ENCODE measurements at regions not wholly inside any gene's neighbourhood (a gene's known extent, or its start where the extent isn't known, plus 50 kb on each side); places are given as distances from the start of the nearest gene placed in this dataset.
"Not testable (repeated sequence)": the region's sequence is repeated elsewhere in the genome, so short reads cannot be mapped to it uniquely, and the experiment has no call there.

DNA sequence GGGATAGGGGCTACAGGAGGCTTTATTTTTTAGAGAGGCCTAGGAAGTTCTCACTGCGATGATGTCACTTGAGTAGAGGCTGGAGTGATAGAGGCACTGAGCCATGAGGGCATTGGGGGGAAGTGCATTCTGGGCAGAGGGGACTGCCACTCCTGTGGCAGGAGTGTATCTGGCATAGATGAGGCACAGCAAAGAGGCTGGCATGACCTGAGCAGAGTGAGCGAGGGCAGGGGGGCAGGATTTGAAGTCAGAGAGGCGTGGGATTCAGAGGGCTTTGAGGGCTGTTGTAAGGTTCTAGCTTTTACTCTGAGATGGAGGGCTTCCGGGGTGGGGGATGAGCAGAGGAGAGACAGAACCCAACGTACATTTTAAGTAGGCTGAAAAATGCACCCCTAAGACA lies 91.9 kb upstream of the SH3PXD2B start:
- DNase-seq = no peak

DNA sequence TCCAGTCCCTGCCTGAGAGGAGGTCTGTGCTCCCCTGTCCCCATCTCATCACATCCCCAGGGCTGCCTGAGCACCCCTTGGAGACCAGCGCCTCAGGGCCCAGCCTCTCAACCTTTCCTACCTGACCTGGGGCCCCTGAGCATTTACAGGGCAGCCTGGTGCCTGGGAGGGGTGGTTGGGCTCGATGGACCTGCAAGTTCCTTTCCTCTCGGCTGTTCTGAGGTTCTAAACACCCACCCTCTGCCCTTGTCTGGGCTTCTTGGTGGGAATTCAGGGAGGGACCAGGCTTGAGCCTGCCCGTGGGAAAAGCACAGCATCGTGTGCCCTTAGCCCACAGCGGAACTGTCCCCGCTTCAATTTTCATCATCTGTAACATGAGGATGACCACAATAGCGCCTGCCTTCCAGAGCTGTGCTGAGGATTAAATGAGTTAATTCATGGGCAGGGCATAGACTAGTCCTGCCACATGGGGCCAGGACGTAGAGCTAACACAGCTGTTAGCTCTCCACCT lies 91.0 kb upstream of the SH3PXD2B start:
- peak; percentile 52 for DNase-seq

DNA sequence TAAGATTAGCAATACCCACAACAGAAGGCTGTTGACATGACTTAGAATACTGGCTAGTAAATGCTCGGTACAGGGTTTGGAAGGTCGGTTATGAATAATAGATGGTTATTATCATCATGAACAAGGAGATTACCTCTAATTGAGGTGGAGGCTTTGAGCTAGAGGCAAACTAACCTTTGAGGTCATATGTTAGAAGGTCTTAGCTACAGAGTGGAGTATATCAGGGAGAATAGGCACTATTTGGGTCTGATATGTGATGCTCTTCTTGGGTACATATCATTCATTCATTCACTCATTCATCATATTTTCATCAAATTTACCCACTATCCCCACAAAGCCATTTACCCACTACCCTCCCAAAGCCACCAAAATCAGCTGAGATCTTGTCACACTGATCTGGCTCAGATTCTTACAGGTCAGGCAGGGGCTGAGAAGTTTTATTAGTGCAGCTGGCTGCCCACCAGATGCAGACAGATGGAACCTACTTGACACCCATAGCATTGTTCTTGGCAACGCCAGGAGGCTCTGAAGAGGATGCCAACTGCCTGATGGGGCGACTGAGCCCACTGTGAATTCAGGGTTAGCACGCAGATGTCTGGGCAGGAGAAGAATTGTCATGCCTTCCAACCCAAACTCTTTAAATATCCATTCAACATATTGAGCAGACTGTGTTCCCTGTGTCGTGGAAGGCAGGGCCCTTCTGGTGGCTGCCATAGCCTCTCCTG lies 90.2 kb upstream of the SH3PXD2B start:
- peak; percentile 92 for DNase-seq

DNA sequence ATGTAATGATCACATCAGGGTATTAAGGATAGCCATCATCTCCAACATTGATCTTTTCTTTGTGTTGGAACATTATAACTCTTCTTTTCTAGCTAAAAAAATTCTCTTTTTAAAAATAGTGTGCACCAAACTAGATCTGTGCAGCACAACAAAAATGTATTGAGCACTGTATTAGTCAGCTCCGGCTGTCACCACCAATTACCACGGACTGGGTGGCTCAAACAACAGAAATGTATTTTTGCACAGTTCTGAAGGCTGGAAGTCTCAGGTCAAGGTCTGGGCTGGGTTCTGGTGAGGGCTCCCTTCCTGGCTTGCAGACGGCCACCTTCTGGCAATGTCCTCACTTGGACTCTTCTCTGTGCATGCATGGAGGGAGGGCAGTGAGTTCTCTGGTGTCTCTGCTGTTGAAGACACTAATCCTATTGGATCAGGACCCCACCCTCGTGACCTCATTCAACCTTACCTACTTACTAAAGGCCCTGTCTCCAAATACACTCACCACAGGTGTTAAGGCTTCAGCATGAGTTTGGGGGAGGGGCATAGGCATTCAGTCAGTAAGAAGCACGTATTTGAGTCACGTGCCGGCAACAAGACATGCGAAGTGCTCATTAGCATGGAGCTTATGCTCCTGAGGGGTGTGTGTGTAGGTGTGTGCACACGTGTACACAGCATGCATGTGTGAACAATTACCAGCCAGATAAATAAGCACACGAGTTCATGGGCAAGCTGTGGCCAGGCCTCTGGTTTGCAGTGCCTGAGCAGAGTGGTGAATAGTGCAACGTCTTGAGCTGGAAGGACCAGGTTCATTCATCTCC lies 89.4 kb upstream of the SH3PXD2B start:
- peak; percentile 42 for DNase-seq

DNA sequence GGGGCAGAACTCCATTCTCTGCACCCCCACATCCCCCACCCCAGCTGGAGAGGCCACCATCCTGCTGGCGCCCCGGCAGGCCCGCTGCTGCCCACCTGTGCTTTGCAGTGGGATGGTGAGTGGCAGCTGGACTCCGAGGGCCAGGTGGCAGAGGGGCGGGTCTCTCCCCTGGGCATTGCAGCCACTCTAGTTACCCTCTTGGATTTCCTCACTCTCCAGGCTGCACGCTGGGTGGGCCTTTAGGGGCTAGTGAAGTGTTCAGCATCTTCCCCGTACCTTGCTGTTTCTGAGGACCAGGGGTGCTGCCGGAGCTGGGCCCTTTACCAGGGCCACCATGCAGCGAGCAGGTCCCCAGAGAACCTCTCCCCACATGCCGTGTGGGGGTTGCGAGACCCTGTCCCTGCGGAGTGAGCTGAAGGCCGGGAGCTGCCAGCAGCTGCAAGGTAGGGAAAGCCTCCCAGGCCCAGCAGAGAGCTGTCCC lies 88.4 kb upstream of the SH3PXD2B start:
- peak; percentile 86 for DNase-seq

DNA sequence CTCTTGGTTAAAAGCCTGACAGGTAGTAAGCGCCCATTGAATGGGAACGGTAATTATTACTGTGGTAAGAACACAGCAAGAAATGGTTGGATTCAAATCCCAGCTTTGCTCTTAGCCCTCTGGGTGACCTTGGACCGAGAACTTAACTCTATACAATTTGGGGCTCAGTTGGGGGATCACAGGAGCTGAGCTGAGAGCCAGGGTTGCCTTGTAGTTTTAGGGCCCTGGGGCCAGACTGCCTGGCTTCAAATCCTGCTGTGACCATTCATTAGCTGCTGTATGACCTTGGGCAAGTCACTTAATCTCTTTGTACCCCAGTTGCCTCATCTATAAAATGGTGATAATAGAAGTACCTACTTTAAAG lies 87.4 kb upstream of the SH3PXD2B start:
- no peak for DNase-seq

DNA sequence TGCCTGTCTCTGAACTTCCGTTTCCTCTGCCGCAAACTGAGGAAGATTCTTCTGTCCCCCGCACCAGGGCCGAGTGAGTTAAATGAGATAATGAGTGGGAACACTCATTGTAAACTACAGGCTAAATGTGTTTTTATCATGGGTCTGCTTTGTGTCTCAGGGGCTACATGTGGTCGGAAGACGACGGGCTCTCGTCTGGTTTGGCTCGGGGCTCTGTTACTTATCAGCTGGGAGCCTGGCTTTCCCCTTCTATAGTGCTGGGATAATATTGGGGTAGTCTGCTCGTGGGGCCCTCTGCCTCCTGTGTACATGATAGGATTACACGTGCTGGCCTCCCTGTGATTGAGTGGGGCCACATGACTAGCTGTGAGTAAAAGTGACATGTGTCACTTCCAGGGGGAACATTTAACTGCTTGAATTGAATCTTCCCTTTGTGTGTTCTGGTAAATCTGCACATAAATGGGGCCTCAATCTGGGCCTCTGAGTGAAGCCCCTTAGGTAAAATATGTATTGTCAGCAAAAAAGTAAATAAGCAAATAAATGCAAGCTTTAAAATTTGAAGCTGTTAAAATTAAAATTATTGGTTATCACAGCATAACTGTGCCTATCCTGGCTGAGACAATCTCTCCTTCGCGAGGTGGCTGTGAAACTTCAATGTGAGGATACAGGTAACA lies 86.9 kb upstream of the SH3PXD2B start:
- no peak for DNase-seq

DNA sequence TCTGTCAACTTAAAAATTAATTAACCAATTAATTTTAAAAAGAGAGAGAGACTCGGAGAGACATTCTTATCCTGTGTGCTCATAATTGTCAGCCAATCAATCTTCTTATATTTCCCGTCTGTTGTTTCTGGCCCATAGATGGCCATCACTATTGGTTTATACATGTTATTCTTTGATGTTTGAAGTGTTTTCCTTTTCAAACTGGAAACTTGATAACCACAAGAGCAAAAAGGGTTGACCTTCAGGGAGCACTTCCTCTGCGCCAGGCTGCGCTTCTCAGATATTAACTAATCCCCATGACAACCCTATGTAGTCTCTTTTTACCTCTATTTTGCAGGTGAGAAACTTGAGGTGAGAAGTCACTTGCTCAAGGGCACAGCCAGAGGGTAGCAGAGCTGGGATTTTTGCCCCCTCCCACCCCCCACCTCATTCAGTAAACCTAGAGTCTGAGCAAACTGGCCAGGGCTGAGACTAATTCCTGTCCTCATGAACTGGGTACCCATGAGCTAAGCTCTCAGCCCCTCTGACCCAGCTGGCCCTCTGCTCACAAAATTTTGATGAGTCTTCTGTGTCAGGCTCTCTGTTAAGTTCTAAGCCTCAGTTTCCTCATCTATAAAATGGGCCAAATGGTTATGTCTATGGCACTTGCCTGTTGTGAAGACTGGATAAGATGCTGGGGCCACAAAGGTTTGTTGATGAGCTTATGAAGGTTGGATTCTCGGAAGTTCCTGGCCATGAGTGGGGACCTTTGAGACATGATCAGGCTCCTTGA lies 86.0 kb upstream of the SH3PXD2B start:
- no peak for DNase-seq

DNA sequence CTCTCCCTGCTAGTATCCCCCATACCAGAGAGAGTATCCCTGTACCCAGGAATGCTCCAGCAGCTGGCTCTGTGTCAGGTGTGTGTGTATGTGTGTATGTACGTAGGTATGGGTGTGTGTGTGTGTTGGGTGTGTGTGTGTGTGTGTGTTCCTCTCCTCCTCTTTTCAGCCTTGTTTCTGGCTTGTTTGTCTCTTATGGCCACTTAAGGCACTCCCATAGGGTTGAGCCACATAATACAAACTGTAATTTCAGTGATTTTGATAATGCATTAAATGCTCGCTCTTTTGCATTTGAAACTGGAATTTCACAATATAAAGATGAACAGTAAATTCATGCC lies 80.8 kb upstream of the SH3PXD2B start:
- DNase-seq = no peak

DNA sequence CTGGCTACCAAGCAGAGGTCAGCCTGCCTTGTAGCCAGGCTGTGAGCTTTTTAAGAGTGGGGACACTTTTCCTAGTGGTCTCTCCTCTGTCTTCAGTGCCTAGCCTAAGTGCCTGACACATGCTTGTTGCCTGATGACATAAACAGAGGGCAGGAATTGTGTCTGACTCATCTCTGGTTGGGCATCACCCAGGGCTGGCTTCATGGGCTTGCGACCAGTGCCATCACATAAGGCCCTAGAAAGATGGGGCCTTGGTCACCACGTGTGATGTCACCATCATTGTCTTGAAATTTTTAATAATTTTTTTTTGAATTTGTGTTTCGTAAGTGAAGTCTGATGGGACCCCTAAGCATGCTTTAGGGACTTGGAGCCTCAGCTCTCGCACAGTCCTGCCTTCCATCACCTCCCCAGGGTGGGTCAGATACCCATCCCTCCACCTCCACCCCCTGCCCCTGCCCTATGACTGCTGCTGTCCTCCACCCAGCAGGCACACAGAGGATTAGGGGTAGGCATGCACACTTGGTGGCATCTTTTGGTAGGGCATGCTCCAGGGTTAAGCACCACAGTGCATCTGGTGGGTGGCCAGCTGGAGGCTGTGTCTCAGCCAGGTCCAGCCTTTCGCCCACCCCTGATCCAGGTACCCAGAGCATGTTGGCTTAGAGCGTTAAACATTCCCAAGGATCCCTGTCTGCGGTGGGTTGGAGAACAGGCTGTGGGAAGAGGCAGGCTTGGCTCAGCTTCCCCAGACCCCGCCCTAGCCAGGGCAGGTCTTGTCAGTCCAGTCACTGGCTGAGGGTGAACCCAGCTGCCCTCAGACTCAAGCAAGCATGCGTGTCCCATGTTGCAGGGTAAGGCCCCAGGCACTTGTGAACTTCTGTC lies 80.1 kb upstream of the SH3PXD2B start:
- no peak for DNase-seq

DNA sequence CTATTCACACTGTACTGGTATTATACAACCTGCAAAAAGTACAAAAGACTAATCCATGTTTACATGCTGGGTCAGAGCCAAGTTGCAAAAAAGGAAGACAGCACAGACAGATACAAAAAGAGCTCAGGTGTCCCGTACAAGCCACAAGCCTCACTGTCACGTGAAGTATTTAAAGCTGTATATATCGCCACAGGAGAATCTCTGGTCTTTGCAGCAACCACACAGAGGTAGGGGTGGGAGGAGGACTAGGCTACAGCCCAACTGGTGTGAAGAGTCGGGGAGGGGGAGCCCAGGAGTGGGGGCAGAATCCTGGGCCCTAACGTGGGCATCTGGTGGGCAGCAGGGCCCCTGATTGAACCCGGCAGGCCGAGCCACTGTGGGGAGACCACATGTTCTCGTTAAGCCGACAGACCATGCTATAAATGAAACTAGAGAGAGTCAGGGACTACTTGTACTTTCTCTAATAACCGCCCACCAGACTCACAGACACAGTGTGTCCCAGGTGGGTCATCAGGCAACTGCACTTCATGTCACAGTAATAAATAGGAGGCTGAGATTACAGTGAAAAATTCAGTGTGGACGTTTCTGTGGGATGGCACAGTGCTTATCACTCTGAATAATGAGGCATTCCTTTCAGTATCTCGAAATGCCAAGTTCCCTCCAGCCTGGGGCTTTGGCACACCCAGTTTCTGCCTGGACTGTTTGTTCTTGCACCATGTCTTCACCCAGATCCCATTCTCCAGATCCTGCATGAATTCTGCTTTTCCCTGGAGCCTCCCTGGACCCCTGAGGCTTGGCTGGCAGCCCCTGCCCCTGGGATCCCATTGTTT lies 79.3 kb upstream of the SH3PXD2B start:
- DNase-seq = peak; percentile 39

DNA sequence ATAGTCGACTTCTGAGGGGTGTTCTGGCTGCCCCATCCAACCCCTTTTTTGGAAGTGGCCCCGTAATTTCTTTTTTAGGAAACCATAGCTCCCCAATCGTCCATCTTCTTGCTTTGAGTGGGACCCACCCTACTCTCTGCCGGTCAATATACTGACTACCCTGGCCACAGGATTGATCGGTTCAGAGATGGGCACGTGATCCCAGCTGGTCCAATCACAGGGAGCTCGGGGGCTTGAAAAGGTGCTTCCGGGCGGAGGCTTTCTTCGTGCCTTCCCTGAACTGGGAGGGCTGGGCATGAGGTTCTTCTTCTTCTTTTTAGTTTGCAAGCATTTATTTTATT lies 78.7 kb upstream of the SH3PXD2B start:
- no peak for DNase-seq

DNA sequence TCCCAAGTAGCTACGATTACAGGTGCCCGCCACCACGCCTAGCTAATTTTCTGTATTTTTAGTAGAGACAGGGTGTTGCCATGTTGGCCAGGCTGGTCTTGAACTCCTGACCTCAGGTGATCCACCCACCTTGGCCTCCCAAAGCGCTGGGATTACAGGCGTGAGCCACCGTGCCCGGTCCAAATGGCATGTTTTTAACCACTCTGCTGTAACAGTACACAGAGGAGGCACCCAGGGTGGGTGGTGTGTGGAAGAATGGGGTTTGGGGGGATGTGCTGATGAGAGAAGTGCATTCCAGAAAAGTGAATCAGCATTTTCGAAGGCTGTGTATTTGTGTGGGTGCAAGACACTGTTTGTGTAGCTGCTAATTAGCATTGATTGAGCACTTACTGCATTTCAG lies 78.1 kb upstream of the SH3PXD2B start:
- not testable (repeated sequence) for DNase-seq

DNA sequence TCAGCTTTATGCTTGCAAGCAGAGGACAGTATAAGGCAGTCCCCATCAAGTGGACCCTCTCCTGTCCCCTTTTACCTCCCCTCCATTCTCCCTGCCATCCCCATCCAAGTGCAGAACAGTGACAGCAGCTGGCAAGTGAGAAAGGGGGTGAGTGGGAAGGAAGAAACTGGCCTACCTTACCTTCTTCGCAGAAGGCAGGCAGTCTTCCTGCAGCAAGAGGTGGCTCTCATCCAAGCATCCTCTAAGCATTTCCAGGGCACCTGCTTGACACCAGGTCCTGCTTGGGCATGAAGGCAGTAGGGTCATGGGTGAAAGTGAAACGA lies 77.3 kb upstream of the SH3PXD2B start:
- DNase-seq = no peak

DNA sequence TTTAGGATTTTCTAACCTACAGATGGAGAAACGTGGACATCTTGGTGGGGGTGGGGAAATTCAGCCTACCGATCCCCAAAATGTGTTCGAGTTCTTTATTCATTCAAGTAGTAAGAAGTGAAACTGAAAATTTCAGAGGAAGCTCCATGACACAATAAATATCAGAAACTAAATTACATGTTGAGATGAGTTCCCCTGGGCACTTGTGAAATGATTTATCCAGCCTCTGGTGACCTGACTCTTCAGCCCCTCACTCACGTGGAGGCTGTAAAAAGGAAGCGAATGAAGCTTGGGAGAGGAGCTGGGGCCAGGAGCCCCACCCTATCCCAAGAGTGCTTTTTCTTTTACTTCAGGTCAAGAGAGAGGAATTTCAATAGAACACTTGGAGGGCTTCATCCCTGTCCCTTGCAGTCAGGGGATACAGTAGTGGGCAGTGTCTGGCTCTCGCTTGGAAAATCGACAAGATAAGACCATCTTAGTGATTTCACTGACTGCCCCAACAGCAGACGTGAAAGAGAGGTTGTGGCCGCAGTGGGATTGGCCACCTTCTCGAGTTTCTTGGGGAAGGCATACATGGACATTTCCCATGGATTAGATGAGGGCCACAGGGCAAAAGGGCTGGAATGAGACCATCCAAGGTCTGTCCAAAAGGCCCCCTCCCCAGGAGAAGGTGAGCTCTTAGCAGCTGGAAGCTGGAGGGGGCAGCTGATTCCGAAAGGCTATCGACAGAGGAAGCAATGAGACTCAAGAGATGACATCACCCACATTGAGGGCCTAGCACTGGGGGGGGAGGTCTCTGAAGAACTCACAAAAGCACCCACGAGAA lies 76.8 kb upstream of the SH3PXD2B start:
- DNase-seq = no peak

DNA sequence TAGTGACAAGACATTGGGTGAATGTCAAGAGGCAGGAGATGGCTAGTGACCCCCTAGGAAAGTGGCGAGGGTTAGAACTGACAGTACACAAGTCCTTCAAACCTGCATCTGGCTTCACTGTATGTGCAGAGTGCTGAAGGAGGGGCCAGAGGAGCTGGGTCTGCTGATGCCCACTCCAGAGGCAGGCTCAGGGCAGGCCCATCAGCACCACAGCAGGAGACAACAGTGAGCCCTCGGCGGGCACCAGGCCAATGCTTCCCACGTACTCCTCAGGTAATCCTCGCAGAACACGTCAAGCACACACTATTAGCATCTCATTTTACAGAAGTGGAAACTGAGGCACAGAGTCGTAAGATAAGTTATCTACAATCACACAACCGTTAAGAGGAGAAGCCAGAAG lies 76.1 kb upstream of the SH3PXD2B start:
- DNase-seq = no peak

DNA sequence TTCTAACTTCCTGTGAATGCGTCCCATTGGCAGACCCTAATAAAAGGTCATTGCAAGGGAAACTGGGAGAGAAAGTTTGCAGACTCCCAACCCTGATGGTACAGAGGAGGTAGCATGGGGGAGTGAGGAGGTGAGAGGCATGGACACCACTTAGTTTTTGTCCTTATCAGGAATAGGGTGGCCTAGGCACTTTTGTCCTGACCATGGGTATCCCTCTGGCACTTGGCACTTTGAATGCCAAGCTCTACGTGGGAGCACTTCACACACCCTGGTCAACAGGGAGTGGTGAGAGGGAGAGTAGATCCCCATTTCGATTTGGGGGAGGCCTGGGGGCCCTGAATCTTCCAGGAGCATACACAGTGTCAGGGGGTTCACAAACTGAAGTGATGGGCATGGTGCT lies 75.6 kb upstream of the SH3PXD2B start:
- no peak for DNase-seq

DNA sequence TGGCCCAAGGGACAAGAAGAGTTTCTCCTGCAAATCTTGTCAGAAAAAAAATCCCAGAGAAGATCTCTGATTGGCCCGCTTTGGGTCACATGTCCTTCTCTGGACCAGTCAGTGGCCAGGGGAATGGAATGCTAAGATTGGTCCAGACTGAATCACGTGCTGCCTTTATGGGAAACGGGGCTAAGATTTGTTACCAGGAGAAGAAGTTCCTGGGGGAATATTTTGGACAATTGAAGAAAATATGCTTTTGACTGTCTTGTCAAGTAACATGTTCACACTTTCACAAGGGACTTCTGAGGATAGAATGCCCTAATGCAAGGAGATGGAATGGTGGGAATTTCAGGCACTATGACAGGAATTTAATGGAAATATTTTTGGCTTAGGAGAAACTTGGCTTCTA lies 74.1 kb upstream of the SH3PXD2B start:
- no peak for DNase-seq

DNA sequence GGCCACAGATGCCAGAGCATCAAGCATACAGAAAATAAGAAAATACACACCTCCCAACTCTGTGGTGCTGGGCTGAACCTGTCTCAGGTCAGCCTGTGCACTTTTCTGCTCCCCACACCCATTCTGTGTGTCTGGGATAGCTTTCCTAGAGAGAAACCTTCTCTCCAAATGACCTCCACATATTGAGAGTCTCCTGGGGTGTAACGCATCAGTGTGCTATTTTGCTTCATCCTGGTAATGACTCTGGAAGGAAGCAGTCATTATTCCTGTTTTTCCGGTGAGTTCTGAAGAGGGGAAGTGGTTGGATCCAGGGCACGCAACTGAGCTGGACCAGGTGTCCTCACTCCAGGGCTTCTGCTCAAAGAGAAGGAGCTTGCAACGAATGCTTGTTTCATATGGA lies 73.2 kb upstream of the SH3PXD2B start:
- DNase-seq = no peak

DNA sequence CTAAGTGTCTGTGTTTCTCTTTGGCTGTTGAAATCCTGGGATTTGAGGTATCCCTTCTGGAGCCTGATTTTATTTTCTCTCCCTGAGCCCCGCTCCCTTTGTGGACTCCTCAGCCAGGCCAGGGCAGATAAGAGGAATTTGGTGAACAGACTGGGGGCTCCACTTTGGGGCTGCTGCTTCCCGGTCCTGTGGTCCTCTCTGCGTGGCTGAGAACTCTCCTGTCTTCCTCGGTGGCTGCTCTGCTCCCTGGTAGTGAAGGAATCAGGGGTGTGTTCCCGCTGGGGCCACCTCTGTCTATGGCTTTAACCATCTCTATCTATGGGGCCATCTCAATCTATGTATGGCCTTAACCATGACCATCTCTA lies 71.7 kb upstream of the SH3PXD2B start:
- DNase-seq = no peak
